ENCODE measurements at regions not wholly inside any gene's neighbourhood (a gene's known extent, or its start where the extent isn't known, plus 50 kb on each side); places are given as distances from the start of the nearest gene placed in this dataset.

GRCh38 chr2:146321175-146321574 lies 1523.7 kb upstream of the ACVR2A start:
- DNase-seq: peak; percentile 6

- peak; percentile 18 for DNase-seq
Observed at GRCh38 chr2:146317959-146318358, 1526.9 kb upstream of the ACVR2A start.

- DNase-seq: peak; percentile 60
Observed at GRCh38 chr2:146312899-146313298, 1531.9 kb upstream of the ACVR2A start.

DNA sequence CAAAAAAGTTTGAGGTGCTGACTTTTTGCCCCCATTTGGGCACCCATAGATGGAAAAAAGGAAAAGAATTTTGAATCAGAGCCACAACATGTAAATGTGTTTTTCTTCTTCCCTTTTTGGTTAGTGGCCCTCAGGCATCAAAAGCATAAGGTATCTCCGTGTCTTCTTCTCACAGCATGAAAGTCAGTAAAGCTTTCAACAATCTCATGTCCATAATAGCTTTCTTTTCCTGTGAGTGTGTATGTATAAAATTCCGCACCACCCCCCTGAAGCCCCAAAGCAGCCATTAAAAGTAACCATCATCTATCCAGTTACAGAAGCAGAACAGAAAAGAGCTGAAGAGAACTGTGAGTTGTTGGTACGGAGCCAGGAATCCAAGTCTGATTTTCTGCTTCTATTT lies 1539.7 kb upstream of the ACVR2A start:
- DNase-seq: no peak

DNA sequence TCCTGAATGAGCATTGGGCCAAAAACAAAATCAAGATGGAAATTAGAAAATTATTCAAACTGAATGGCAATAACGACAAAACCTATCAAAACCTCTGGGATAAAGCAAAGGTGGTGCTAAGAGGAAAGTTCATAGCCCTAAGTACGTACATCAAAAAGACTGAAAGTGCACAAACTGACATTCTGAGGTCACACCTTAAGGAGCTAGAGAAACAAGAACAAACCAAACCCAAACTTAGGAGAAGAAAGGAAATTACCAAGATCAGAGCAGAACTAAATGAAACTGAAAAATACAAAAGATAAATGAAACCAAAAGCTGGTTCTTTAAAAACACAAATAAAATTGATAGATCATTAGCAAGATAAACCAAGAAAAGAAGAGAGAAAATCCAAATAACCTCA lies 1543.5 kb upstream of the ACVR2A start:
- DNase-seq: no peak

- no peak for DNase-seq
Observed at GRCh38 chr2:146295080-146295670, 1549.7 kb upstream of the ACVR2A start.

DNA sequence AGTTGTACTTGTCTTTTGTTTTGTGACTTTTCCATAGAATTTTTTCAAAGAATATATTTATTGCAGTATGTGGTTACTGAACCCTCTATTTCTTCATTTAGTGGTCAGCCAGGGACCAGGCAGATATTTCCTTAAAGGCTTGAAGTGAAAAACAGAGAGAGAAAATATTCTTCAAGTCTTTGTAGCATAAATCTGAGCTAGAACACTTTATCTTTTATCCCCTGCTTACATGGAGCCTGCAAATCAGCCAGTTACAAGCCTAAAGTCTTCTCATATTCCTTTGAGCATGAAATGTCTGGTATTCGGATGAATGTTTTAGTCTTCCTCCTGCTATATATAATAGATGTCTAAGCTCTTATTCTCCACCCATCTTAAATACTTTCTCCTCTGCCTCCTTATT lies 1557.5 kb upstream of the ACVR2A start:
- DNase-seq: no peak

DNA sequence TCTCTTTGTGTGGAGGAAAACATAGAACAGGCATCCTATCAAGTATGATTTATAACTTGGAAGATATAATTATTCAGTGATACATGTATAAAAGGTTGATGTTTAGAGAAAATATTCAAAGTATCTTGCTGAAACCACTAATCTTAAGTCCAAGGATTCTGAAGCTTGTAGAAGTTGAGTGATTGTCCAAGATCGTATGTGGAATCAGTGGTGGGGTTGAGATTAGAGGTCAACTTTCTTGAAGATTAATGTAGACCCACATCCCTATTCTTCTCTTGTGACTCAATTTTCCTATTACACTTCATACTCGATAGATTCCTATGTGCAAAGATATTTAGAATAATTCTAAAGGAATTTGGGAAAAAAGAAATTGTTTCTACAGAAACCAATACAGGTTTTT lies 1565.9 kb upstream of the ACVR2A start:
- DNase-seq: no peak

DNA sequence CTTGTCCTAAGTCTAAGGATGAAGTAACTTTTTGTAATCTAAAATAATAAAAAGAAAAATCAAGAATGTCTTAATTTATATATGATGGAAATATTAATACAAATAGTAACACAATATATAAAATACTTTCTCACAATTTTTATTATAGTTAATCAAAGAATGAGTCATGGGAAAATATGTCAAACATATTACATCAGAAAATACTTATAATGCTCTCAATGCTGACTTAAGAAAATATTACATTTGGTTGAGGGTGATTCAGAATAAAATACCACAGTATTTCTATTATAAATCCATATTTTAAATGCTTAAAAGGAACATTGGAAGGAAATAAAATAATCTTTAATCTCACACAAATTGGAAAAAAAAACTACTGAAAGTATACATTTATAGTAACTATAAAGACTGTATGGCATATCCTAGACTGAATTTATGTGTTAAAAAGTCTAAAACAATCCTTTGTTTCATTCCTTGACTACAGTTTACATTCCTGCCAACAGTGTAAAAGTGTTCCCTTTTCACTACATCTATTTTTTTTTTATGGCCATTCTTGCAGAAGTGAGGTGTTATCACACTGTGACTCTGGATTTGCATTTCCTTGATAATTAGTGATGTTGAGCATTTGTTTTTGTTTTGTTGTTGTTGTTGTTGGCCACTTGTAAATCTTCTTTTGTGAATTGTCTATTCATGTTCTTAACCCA lies 1573.5 kb upstream of the ACVR2A start:
- no peak for DNase-seq

GRCh38 chr2:146270618-146271017 lies 1574.2 kb upstream of the ACVR2A start:
- DNase-seq: no peak

- no peak for DNase-seq
Observed at GRCh38 chr2:146267093-146267492, 1577.7 kb upstream of the ACVR2A start.

- DNase-seq: no peak
Observed at GRCh38 chr2:146265656-146266055, 1579.2 kb upstream of the ACVR2A start.

GRCh38 chr2:146262606-146263005 lies 1582.2 kb upstream of the ACVR2A start:
- no peak for DNase-seq

GRCh38 chr2:146260551-146260950 lies 1584.3 kb upstream of the ACVR2A start:
- DNase-seq: no peak

DNA sequence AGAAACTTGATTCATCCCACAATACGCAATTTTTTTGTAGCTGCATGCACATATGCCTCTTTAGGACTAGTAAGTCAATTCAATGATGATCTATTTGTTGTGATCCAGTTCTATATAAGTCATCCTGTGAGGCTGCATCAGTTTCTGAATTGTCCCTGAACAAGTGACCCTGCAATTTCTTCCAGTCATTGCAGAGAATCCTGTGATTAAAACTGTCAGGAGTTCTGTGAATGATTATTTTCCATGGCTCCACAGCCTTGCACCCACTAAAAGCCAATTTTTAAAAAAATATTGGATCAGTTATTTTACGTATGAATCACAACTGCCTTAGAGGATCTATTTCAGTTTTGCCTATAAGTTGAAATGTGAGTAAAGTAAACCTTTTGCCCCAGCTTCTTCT lies 1585.0 kb upstream of the ACVR2A start:
- DNase-seq: no peak

DNA sequence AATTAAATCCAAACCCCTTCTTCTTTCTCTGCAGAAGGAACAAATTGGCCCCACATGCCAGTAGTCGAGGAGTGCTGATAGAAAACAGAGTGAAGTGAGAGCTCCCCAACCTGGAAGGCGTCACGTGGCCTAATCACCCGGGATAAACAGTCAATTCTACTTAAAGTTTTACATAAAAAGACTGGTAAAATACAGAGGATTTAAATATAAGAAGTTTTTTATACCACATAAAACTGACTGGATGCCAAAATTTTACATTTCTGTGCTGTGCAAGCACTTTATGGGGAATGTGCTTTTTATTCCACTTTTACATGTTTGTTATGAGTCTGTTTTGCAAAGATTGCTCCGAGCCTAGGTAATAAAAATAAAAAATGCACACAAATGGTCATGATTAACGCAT lies 1586.8 kb upstream of the ACVR2A start:
- no peak for DNase-seq

- DNase-seq: no peak
Observed at GRCh38 chr2:146252119-146252518, 1592.7 kb upstream of the ACVR2A start.

GRCh38 chr2:146251328-146251727 lies 1593.5 kb upstream of the ACVR2A start:
- DNase-seq: no peak

DNA sequence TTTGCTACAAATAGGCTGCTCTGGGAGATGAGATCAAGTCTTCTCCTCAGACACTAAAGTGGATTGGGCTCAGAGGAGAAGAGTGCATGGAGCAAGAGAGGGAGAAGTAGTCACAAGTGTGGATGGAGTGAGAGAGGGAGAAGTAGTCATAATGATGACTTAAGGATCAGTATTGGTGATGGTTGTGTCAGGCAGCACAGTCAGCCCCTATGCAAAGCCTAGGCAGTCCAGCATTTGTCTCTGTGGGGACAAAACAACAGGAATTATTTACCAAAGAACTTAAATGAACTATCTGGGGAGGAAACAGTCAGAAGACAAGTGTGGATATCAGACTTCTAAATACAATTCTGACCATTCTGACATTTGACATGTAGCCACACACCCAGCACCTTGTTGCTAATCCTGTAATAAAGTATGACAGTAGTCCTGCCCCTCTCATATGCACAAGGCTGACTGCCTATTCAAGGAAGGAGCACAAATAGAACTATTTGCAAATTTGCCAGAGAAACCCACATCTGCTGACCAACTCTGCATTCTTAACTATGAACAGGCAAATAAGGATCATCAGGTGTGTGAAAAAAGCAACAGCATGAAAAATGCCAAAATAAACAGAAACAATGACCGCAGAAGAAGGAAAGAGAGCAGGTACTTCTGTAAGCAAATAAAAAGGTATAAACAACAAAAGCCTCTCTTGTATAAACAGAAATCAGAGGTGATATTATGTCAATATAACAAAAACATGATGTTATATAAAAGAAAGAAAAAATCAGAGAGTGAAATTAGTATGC lies 1597.9 kb upstream of the ACVR2A start:
- no peak for DNase-seq

- no peak for DNase-seq
Observed at GRCh38 chr2:146246002-146246735, 1598.7 kb upstream of the ACVR2A start.

- DNase-seq: no peak
Observed at GRCh38 chr2:146244830-146245229, 1600.0 kb upstream of the ACVR2A start.

DNA sequence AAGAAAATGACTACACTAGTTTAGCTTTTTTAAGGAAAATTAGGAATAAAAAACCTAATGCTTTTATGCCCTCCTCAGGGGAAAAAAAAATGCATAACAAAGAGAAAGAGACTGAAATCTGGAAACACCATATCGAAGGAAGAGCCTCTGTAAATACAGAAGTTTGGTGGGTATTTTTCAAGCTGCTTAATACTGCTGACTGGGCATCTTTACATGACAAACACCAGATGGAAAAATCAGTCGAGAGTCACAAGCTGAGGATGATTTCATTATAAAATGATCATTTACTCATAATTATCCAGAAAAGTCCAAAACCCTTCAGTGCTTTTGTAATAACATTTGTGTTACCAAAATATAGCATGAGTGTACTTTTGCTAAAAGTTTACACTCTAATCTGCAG lies 1600.7 kb upstream of the ACVR2A start:
- no peak for DNase-seq

DNA sequence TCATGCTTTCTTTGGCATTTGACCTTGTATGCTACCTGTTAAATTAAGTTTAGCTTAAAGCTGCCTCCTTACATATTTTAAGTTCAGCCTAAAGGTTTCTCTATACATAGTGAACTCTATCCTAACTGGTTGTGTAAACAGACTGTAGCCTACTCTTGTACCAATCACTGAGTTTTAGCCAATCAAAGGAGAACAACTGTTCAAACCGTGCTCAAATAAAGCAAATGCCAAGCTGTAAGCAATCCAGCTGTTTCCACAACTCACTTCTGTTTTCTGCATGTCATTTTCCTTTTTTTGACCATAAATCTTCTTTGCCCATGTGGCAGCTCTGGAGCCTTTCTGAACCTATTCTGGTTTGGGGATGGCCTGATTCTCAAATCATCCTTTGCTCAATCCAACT lies 1603.8 kb upstream of the ACVR2A start:
- DNase-seq: no peak

DNA sequence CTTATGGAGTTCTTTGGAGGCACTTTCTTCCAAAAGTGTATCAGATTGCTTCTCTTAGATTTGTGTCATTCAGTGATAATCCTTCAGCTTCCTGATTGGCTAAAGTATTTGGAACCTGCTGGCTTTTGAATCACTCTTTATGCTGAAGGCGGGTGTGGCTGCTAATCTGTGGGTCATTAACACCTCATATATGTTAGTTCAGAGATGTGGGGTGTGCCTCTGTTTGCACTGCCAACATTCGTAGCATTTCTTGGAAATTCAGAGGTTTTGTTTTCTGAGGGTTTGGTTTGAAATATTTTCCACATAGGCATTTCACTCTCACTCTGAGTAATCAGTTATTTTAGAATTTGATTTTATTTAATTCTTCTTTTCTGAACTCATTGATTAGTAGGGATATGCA lies 1604.4 kb upstream of the ACVR2A start:
- no peak for DNase-seq

All from inflammatory macrophage treated with lipopolysaccharide for 4 hours (primary cell).